WTC11 (cell line): ENCODE measurements at regions not wholly inside any gene's neighbourhood (a gene's known extent, or its start where the extent isn't known, plus 50 kb on each side); places are given as distances from the start of the nearest gene placed in this dataset.

ENCODE experiments used
- CTCF ChIP-seq: fragments of 200-600 bp; IDR thresholded peaks from 2 replicates; pipeline ENCODE4 v1.8.0; 2022; ENCODE audit warnings: antibody characterized with exemption
- KAT7 ChIP-seq: sonication (generic); formaldehyde crosslinking; IDR thresholded peaks from 2 replicates; pipeline ENCODE4 v1.8.1; 2023; ENCODE audit warnings: missing genetic modification reagents, mild to moderate bottlenecking, borderline replicate concordance

GRCh38 chr10:26938578-26938977 is 77.8 kb upstream of the ABI1 start:
- TF ChIP-seq KAT7 (CRISPR knock-in tag) (no peak), CTCF (no peak)
